ENCODE measurements at regions not wholly inside any gene's neighbourhood (a gene's known extent, or its start where the extent isn't known, plus 50 kb on each side); places are given as distances from the start of the nearest gene placed in this dataset.

GRCh38 chr12:18823461-18823860 lies 85.5 kb downstream of the CAPZA3 start:
- TF ChIP-seq EZH2 (IDR thresholded peaks at IDR 0.05; ENCODE audit: borderline replicate concordance, insufficient read depth, low read depth, low read length, poor library complexity, severe bottlenecking) (no peak), CTCF (IDR thresholded peaks at IDR 0.05) (no peak)

All from B cell (primary cell).